Activated T-cell treated with anti-CD3 and anti-CD28 coated beads, Interleukin-2, amount 50 U/mL, for 24 hours (primary cell): ENCODE measurements at regions not wholly inside any gene's neighbourhood (a gene's known extent, or its start where the extent isn't known, plus 50 kb on each side); places are given as distances from the start of the nearest gene placed in this dataset.

Source experiments
- DNase-seq: peaks from one replicate; pipeline ENCODE4 v3.0.0-alpha.2; 2020
- H3K27ac Mint-ChIP-seq: 2 replicates; pipeline ENCODE4 v1.8.0; 2020; ENCODE audit warnings: mild to moderate bottlenecking, mixed read lengths
- H3K27me3 Mint-ChIP-seq: 2 replicates; pipeline ENCODE4 v1.8.0; 2020; ENCODE audit warnings: mixed read lengths
- H3K36me3 Mint-ChIP-seq: 2 replicates; pipeline ENCODE4 v1.8.0; 2020; ENCODE audit warnings: low read depth, mixed read lengths
- H3K4me1 Mint-ChIP-seq: 2 replicates; pipeline ENCODE4 v1.8.0; 2020; ENCODE audit warnings: low read depth, mixed read lengths
- H3K4me3 Mint-ChIP-seq: 2 replicates; pipeline ENCODE4 v1.8.0; 2020; ENCODE audit warnings: mild to moderate bottlenecking, moderate library complexity, mixed read lengths
- H3K9me3 Mint-ChIP-seq: 2 replicates; pipeline ENCODE4 v1.8.0; 2020; ENCODE audit warnings: mixed read lengths

DNA sequence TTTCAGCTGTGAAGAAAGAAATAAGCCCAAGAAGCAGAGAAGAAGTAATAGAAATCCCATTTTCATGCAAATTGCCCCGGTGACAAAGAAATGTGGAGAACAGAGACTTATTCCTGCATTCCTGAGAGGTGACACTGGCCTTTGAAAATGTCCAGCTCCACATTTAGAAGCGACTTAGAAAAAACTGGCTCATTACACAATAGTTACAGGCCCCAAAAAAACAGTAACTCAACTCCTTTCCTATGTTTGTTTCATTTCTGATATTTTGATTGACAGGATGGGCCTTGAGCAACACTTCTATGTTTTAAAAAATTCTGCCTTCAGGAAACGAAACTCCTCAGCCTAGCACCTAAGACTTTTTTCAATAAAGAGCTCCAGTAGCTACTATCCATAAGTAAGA, 726.9 kb upstream of the TENM4 start:
- no peak for DNase-seq
- Mint-ChIP-seq H3K4me3 (no peak overlapping the region), H3K9me3 (peaks cover 39% of the 10 kb centered on the region), H3K4me1 (no peaks in the 10 kb centered on the region), H3K27me3 (no peaks in the 10 kb centered on the region), H3K36me3 (no peaks in the 10 kb centered on the region), H3K27ac (no peak overlapping the region)

DNA sequence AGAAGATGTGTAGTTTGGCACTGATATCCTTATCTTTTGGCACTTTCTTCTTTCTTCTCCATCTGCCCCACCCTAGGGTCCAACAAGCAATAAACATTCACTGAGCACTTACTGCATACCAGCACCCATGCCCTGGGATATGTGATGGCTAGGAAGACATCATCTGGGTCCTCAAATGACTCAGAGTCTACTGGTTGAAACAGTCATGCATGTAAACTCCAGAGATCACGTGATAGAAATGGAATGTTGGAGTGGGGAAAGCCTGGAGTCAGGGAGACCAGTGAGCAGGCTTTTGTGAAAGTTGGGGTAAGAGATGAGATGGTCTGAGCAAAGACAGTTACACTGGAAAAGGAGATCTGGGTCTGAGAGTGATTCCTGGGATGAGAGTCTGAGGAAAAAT, 724.9 kb upstream of the TENM4 start:
- H3K27ac Mint-ChIP-seq = no peak overlapping the region
- H3K36me3 Mint-ChIP-seq = no peaks in the 10 kb centered on the region
- peaks cover 30% of the 10 kb centered on the region for H3K9me3 Mint-ChIP-seq
- H3K4me1 Mint-ChIP-seq = no peaks in the 10 kb centered on the region
- DNase-seq = no peak
- H3K27me3 Mint-ChIP-seq = no peaks in the 10 kb centered on the region
- no peak overlapping the region for H3K4me3 Mint-ChIP-seq

DNA sequence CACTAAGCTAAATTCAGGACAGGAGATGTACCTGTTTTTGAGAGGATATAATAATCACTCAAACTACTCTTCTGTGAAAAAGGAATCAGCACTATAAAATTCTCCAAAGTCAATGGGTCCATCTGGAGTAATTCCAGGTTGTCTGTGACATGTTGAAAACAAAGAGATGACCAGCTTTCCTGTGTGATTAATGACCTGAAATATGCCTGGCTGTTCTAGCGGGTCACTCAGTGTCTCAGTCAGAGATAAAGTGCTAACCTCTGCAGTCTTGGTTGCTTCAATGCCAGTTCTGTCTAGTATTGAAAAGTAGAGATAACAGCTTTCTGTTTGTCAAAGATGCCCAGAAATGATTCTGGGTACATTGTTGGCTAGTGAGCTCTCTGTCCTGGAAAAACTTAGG, 722.6 kb upstream of the TENM4 start:
- Mint-ChIP-seq H3K4me1 (no peaks in the 10 kb centered on the region), H3K9me3 (peaks cover 19% of the 10 kb centered on the region), H3K4me3 (no peak overlapping the region), H3K36me3 (no peaks in the 10 kb centered on the region), H3K27me3 (no peaks in the 10 kb centered on the region), H3K27ac (no peak overlapping the region)
- no peak for DNase-seq

DNA sequence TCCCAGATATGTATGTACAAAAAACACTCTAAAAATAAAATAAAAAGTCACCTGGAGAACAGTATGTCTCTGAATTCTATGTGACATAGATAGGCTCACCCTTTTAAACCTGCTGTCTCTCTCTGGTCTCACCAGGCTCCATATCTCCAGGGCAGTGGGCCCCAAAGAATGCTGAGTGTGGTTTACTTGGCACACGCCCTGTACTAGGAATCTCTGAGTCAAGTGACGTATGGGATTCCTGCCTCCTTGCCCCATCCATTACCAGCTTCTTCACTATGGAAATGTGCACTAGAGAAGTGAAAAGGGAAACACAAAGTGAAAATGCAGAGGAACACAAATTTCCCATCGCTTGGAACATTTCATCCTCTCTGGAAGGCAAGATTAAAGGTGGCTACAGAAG, 722.2 kb upstream of the TENM4 start:
- H3K9me3 Mint-ChIP-seq = peaks cover 19% of the 10 kb centered on the region

DNA sequence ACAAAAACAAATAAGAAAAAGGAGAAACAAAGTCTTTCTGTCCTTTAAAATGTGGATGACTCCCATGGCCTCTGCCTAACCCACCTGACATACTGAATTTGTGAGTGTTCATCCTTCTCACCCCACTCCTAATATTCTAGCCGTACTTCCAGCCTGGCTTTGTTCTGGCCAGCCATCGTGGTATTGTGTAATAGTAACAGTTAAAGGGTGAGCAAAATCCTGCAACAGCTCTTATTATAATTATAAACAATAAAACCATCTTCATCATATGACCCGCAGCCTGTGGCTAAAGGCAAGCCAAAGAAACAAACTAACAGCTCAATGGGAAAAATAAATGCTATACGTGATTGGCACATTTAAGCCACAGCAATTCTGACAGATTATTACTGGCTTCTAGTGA, 721.6 kb upstream of the TENM4 start:
- Mint-ChIP-seq H3K4me1 (no peaks in the 10 kb centered on the region), H3K4me3 (no peak overlapping the region), H3K9me3 (peaks cover 19% of the 10 kb centered on the region), H3K27me3 (no peaks in the 10 kb centered on the region), H3K36me3 (no peaks in the 10 kb centered on the region), H3K27ac (no peak overlapping the region)
- no peak for DNase-seq

More for the DNA sequence above, 722.2 kb upstream of the TENM4 start:
- H3K4me3 Mint-ChIP-seq = no peak overlapping the region
- H3K27ac Mint-ChIP-seq = no peak overlapping the region
- H3K27me3 Mint-ChIP-seq = no peaks in the 10 kb centered on the region
- no peak for DNase-seq
- H3K36me3 Mint-ChIP-seq = no peaks in the 10 kb centered on the region
- H3K4me1 Mint-ChIP-seq = no peaks in the 10 kb centered on the region

DNA sequence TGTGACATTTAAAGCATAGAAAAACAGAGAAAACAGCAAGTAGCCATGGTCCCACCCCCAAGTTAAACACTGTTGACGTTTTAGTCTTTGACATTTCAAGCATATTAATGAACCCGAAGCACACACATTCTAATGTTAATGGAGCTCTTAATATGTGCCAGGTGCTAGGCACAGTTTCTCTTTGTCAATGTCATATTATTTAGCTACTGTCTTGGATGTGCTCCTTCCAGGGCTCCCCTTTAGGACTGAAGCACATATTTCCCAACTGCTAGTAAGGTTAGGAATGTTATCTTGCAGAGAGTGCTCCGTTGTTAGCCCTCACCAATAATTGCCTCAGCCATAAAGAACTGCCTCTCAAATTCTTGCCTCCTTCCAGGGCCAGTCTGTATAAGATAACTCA, 716.6 kb upstream of the TENM4 start:
- no peak for DNase-seq
- no peaks in the 10 kb centered on the region for H3K36me3 Mint-ChIP-seq
- H3K4me1 Mint-ChIP-seq = no peaks in the 10 kb centered on the region
- no peak overlapping the region for H3K4me3 Mint-ChIP-seq
- no peak overlapping the region for H3K27ac Mint-ChIP-seq
- no peaks in the 10 kb centered on the region for H3K9me3 Mint-ChIP-seq
- H3K27me3 Mint-ChIP-seq = no peaks in the 10 kb centered on the region

DNA sequence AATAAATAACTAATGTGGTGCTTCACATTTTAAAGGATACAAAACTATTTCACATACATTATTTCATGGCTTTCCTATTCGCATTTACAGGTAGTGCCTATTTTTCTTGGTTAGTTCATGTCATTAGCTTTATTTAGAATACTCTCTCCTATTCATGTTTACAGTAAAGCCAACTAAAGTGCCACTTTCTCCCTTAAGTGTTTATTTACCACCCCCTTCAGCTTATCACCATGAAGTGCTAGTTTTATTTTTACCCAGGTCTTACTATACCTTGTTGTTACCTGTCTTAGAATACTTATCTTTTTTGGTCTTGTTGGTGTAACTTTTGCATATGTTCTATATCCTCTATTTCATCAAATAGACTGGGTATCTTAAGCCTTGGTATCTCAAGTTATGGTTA, 715.2 kb upstream of the TENM4 start:
- Mint-ChIP-seq H3K27ac (no peak overlapping the region), H3K36me3 (no peaks in the 10 kb centered on the region), H3K27me3 (no peaks in the 10 kb centered on the region), H3K4me1 (no peaks in the 10 kb centered on the region), H3K9me3 (no peaks in the 10 kb centered on the region), H3K4me3 (no peak overlapping the region)
- DNase-seq = no peak

DNA sequence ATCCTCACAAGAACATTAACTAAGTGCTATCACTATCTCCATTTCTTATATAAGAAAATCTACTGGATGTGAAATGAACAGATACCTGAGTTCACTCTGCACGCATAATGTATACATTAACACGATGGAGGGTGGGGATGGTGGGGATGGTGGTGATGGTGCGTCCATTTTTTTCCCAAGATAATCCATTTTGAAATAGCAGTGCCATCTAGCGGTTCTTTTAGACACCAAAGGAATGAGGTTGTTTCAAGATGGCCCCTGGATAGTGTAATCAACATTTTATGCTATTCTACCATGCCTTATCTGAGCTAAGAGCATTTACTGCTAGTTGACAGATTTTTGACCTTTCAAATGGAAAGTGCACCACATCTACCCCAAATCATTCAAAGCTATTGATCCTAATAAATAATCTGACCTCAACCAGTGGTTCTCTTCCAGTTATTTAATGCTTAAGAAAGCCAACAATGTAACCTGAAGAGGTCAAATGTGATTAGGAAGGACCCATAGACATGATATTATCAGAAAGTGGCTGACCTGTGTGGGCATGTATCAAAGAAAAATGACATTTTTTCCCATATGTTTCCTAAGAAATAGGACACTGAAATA, 714.7 kb upstream of the TENM4 start:
- H3K4me1 Mint-ChIP-seq = no peaks in the 10 kb centered on the region
- H3K27ac Mint-ChIP-seq = no peak overlapping the region
- H3K36me3 Mint-ChIP-seq = no peaks in the 10 kb centered on the region
- H3K4me3 Mint-ChIP-seq = no peak overlapping the region
- H3K9me3 Mint-ChIP-seq = no peaks in the 10 kb centered on the region
- no peaks in the 10 kb centered on the region for H3K27me3 Mint-ChIP-seq
- no peak for DNase-seq

DNA sequence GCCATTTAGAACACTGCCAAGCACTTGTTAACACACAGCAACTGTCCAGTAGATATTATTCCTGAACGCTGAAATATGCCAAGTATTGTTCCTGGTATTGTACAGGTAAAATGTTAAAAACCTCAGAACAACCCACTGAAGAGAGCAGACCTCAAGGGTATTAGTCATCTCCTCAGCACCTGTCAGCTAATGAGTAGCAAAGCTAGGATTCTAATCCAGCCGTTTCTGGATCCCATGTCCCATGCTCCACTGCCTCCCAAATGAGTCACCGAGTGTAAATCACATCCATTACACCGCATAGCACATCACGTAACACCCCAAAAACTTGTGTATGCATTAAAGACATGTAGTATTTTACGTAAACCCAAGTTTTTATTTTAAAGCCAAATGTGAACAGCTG, 705.4 kb upstream of the TENM4 start:
- no peaks in the 10 kb centered on the region for H3K36me3 Mint-ChIP-seq
- H3K27me3 Mint-ChIP-seq = no peaks in the 10 kb centered on the region
- H3K9me3 Mint-ChIP-seq = no peaks in the 10 kb centered on the region
- DNase-seq = no peak
- H3K4me1 Mint-ChIP-seq = no peaks in the 10 kb centered on the region
- no peak overlapping the region for H3K27ac Mint-ChIP-seq
- no peak overlapping the region for H3K4me3 Mint-ChIP-seq

DNA sequence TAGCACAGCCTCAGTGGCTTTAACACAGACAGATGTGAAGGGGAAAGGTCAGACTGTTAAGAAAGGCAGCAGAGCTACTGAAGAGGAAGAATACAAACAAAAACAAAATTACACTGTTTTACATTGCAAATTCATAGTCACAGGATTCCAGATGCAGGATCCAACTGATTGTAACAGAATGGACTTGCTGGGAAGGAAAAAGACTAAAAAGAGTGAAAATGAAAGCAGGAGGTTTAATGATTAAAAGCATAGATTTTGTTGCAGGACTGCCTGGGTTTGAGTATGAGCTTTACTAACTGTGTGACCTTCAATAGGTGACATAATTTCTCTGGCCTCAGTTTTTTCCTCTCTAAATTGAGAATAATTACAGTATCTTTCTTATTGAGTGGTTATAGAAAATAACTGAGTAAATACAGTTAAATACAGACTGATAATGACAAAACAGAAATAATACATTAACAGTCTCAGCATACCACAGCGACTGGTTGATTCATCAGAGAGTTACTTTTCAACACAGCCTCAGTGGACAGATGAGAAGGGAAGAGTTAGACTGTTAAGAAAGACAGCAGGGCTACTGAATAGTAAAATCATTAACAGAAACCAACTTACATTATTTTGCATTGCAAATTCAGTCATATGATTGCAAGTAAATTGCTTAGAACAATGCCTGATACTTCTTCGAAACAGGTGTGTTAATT, 704.2 kb upstream of the TENM4 start:
- Mint-ChIP-seq H3K9me3 (peaks cover 2% of the 10 kb centered on the region), H3K27me3 (no peaks in the 10 kb centered on the region), H3K4me3 (no peak overlapping the region), H3K4me1 (no peaks in the 10 kb centered on the region), H3K27ac (no peak overlapping the region), H3K36me3 (no peaks in the 10 kb centered on the region)
- DNase-seq = no peak

DNA sequence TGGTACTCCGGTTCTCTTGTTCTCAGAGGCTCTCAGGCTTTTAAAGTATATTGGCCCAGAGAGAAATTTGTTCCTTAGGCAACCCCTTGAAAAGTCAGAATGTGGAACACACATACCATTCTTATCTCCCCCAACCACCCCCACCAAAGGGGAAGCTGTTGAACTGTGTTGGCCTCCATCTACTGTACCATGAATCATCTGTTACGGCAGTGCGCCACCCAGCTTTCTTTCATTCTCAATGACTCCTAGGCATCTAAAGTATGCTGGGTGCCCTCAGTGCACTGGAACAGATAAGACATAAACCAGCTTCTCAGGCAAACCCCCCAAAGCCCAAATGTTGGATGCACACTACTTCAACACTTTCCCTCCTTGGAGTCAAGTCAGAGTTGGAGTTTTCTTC, 696.2 kb upstream of the TENM4 start:
- Mint-ChIP-seq H3K27ac (no peak overlapping the region), H3K9me3 (peaks cover 14% of the 10 kb centered on the region)

DNA sequence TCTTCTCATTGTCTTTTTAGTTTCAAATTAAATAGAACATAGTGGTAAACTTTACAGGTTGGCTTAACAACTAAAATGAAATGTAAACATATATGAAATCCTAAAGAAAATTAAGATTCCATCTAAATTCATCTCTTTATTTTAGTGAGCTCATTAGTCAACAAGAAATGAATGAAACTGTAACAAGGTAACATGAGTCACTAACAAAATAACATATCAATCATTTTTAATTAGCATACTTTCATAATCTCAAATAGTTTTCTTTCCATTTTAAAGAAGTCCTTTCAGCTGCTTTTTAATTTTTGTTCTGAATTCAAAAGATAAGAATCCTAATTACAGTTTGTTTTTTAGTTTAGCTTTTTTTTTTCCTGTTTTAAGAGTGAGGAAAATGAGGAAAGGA, 688.6 kb upstream of the TENM4 start:
- Mint-ChIP-seq H3K4me3 (no peak overlapping the region), H3K4me1 (no peaks in the 10 kb centered on the region), H3K36me3 (no peaks in the 10 kb centered on the region), H3K27me3 (no peaks in the 10 kb centered on the region), H3K27ac (no peak overlapping the region), H3K9me3 (peaks cover 17% of the 10 kb centered on the region)
- no peak for DNase-seq

More for the DNA sequence above, 696.2 kb upstream of the TENM4 start:
- Mint-ChIP-seq H3K4me3 (no peak overlapping the region), H3K36me3 (no peaks in the 10 kb centered on the region), H3K4me1 (no peaks in the 10 kb centered on the region), H3K27me3 (no peaks in the 10 kb centered on the region)
- DNase-seq = no peak

DNA sequence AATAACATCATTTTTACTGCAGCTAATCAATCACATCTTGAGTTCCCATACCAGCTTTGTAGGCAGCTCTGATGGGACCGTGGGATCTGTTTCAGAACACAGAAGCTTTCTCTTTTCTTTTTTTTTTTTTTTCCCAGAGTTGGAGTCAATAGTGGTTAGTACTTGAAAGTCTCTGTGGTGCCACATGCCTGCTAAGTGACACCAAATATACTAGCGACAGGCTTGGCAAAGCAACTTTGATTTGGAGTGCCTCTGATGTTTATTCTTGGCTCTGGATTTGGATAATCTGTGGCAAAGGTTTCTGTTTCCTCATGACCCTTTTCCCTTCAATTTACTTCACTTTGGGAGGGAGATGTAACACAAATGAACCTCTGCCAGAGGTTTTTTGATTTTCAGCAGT, 681.4 kb upstream of the TENM4 start:
- no peaks in the 10 kb centered on the region for H3K4me1 Mint-ChIP-seq
- no peak overlapping the region for H3K4me3 Mint-ChIP-seq
- H3K36me3 Mint-ChIP-seq = no peaks in the 10 kb centered on the region
- peaks cover 15% of the 10 kb centered on the region for H3K9me3 Mint-ChIP-seq
- no peak for DNase-seq
- no peaks in the 10 kb centered on the region for H3K27me3 Mint-ChIP-seq
- H3K27ac Mint-ChIP-seq = no peak overlapping the region

DNA sequence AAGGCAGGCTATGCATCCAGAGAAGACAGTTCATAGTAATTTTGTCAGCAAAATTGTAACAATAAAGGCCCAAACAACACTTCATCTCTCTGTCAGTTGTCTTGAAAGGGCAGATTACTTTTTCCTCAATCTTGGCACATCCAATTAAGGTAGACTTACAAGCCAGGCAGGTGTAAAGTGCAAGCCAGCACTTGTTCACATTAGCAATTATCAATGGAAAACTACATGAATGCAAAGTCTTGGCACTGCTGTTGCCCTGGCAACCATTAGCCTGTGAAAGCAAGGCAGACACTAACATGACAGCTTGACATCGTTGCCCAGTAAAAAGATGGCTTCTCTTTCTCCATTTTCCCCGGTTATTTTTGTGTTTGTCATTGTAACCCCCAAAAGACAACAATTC, 677.2 kb upstream of the TENM4 start:
- Mint-ChIP-seq H3K4me1 (no peaks in the 10 kb centered on the region), H3K36me3 (no peaks in the 10 kb centered on the region), H3K9me3 (peaks cover 15% of the 10 kb centered on the region), H3K27ac (no peak overlapping the region), H3K27me3 (no peaks in the 10 kb centered on the region), H3K4me3 (no peak overlapping the region)
- DNase-seq = no peak

DNA sequence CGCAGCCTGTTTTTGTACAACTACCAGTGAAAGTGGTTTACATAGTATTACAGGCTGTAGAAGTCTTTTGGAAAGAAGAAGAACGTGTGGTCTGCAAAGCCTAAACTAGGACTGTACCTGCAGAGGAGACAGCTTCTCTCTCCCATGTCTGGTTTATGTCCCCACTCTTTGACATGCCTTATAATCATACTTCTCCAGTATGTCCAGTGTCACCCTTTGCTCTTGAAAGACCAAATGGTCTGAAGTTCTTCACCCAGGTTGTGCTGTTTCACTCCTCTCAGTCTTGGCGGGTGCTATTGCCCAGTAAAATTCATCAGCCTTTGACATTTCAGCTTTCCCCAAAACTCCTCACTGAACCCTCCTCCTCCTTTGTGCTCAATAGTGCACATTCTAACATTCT, 676.0 kb upstream of the TENM4 start:
- Mint-ChIP-seq H3K27ac (no peak overlapping the region), H3K4me3 (no peak overlapping the region)

DNA sequence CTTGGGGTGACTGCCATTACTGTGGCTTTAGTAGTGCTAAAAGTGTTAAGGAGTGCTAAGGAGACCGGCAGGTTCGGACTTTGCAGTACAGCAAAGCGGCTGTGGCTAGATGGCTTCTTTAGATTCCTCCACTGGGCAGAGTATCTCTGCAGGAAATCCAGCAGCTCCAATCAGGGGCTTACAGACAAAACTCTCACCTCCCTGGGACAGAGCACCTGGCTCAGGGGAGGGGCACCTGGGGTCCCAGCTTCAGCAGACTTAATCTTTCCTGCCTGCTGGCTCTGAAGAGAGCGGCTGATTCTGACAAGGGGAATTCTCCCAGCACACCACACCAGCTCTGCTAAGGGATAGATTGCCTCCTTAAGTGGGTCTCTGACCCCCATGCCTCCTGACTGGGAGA, 668.8 kb upstream of the TENM4 start:
- no peak overlapping the region for H3K4me3 Mint-ChIP-seq
- H3K27me3 Mint-ChIP-seq = no peaks in the 10 kb centered on the region
- no peaks in the 10 kb centered on the region for H3K4me1 Mint-ChIP-seq
- no peaks in the 10 kb centered on the region for H3K36me3 Mint-ChIP-seq
- no peak for DNase-seq
- peaks cover 29% of the 10 kb centered on the region for H3K9me3 Mint-ChIP-seq
- H3K27ac Mint-ChIP-seq = no peak overlapping the region

More for the DNA sequence above, 676.0 kb upstream of the TENM4 start:
- Mint-ChIP-seq H3K27me3 (no peaks in the 10 kb centered on the region), H3K4me1 (no peaks in the 10 kb centered on the region), H3K36me3 (no peaks in the 10 kb centered on the region), H3K9me3 (peaks cover 22% of the 10 kb centered on the region)
- DNase-seq = no peak
